OCI-M1 (cell line): ENCODE measurements at regions not wholly inside any gene's neighbourhood (a gene's known extent, or its start where the extent isn't known, plus 50 kb on each side); places are given as distances from the start of the nearest gene placed in this dataset.
A peak's percentile ranks its signal among the peaks of the same experiment; 100 is the strongest.

ENCODE experiments used
- DNase-seq: peaks from one replicate; lab custom pipeline; 2025; lab: John Stamatoyannopoulos, UW

- no peak for DNase-seq
Measured at GRCh38 chr18:42185486-42185885, 230.5 kb downstream of the PIK3C3 start.

DNA sequence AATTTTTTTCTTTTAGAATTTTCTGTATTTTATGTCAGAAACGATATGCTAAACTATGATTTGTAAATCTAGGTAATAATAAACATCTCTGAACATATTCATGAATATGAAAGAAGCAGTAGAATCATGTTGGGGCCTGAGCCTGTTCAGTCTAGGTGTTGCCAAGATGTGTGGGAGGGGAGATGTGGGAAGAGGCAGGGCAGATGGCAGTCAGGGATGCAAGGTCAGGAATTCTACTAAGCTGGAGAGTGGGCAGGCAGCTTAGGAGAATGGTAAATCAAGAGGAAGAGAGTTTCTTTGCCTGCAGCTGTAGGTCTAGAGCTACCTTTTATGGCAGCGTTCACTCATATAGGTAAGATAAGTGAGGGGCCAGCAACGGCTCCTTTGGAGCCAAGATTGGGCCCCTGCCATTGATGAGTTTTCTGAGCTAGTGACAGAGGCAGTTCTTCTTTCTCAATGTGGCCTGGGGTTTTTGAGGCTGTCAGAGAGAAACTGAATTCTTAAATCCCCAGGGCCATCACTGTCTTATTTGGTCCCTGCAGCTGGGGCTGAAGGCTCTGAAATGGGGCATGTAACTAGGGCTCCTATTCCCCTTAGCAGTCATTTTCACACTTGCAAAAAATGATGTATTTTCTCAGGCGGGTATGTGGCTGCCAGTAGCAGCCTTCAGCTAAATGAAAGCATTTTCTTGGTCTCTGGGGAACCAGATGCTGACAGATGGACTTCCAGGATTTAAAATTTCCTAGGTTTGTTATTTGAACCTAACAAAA is 232.8 kb downstream of the PIK3C3 start:
- no peak for DNase-seq

- no peak for DNase-seq
Measured at GRCh38 chr18:42190643-42191042, 235.6 kb downstream of the PIK3C3 start.

GRCh38 chr18:42192251-42193248 is 237.5 kb downstream of the PIK3C3 start:
- peak; percentile 70 for DNase-seq

GRCh38 chr18:42196651-42197050 is 241.6 kb downstream of the PIK3C3 start:
- no peak for DNase-seq

GRCh38 chr18:42201137-42201536 is 246.1 kb downstream of the PIK3C3 start:
- no peak for DNase-seq

GRCh38 chr18:42211201-42211600 is 256.2 kb downstream of the PIK3C3 start:
- DNase-seq = no peak

GRCh38 chr18:42222557-42222956 is 267.5 kb downstream of the PIK3C3 start:
- DNase-seq = no peak

DNA sequence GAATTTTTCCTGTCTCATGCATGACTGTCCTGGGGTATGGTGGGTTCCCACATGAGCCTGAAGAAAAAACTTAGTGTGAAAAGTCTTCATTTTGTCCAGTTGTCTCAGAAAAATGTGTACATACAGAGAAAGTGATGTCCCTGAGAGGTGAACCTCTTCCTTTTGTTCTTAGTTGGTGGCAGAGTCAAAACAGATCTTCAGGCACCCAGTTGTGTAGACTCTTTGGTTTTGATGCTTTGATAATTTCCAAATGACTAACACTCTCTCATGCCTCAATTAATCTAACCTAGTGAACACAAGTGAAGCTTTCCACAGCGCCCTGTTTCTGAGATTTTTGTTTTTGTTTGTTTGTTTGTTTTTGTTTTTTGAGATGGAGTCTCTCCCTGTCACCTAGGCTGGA is 273.5 kb downstream of the PIK3C3 start:
- no peak for DNase-seq

GRCh38 chr18:42229211-42230210 is 274.5 kb downstream of the PIK3C3 start:
- DNase-seq = no peak

- DNase-seq = no peak
Measured at GRCh38 chr18:42230636-42231035, 275.6 kb downstream of the PIK3C3 start.

- no peak for DNase-seq
Measured at GRCh38 chr18:42231284-42231683, 276.2 kb downstream of the PIK3C3 start.

- DNase-seq = no peak
Measured at GRCh38 chr18:42231796-42232195, 276.8 kb downstream of the PIK3C3 start.

DNA sequence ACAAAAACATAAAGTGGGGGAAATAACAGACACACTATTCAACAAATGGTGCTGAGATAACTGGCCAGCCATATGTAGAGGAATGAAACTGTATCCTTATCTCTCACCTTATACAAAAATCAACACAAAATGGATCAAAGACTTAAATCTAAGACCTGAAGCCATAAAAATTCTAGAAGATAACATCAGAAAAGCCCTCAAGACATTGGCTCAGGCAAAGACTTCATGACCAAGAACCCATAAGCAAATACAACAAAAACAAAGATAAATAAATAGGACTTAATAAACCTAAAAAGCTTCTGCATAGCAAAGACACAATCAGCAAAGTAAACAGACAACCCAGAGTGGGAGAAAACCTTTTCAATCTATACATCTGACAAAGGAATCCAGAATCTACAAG is 278.9 kb downstream of the PIK3C3 start:
- no peak for DNase-seq

DNA sequence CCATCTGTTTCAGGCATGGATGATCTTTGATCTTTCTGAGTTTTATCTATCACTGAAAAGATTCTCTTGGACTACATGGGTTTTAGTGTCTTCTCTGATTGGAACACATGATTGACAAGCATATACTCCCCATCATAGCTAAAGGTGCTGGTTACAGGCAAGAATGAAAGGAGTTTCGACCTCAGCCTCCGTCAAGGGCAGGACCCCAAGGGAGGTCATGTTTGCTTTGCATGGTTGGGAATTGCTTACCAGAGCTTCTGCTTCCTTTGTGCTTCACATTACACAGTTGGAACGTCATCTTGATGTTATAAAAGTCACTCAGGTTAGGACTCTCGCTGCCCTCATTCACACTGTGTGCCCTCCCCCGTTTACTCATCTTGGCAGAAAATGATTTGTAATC is 287.7 kb downstream of the PIK3C3 start:
- DNase-seq = no peak

DNA sequence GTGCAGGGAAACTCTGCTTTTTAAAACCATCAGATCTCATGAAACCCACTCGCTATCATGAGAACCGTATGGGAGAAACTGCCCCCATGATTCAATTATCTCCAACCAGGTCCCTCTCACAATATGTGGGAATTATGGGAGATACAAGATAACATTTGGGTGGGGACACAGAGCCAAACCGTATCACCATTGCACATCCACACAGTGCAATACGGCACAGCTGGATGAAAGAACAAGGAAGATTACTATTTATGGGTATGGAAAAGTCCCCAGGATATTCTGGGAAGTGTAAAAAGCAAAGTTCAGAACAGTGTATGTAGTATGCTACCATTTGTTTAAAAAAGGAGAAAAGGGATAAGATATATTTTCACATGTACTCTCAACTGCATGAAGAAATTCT is 290.1 kb downstream of the PIK3C3 start:
- DNase-seq = no peak

DNA sequence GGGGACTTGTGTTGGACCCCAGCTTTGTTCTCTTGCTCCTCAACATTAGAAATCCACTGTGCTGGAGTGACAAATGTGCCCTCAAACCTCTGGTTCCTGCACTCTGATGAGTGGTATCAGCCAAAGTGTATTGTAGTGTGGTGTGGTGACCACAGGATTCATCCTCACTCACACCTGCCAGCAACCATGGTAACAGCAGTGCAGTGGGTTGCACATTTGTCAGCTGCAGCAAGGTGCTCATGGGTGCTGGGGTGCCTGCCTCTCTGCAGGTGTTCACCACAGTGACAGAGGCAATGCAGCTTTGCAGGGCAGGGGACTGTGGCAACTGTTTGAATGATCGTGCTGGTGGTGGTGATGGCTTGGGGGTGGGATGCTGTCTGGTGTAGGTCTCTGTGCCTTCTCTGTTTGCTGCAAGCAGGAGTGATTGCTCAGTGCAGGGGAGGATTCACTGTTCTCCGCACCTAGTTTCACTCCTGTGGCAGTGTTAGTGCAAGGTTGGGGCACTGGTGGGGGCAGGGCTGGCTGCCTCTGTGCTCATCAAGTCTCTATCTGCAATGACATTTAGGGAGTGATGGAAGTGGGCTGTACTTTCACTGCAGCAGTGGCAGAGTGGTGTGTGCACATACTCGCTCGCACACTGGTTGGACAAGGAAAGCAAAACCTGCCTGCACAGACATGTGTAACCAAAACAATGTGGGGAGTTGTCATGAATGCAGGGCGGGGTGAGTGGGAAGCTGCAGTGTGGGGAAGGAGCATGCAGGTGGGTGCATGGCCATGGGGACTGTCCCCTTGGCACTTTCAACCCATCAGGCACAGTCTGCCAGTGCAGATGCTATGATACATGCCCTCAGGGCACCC is 301.1 kb downstream of the PIK3C3 start:
- no peak for DNase-seq

DNA sequence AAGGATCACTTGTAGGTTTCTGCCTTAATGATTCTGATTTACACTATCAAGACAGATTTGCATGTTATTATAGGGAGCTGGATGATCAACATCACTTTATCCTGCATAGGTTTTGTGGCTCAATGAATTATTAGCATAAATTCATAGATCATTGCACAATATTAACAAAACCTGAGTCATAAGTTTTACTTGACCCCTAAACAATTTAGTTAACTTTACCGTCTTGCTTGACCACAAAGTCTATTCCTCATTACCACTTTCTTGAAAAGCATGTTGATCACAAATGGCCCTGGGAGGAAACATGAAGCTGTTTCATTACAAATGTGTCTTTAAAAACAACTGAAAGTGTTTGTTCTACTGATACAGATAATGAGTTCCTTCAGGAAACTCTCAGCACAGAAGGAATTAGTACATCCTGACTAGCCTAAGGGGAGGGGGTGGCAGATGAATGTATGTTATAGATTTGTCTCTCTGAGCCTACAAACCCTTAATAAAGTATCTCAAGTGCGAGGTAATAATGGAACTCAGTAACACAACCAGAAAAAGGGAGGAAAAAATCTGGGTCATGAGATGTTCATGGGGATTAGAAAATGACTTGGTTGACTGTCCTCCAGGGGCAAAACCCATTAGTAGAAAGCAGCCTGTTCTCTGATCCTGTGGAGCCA is 303.4 kb downstream of the PIK3C3 start:
- DNase-seq = no peak

GRCh38 chr18:42261731-42262130 is 306.7 kb downstream of the PIK3C3 start:
- DNase-seq = no peak

DNA sequence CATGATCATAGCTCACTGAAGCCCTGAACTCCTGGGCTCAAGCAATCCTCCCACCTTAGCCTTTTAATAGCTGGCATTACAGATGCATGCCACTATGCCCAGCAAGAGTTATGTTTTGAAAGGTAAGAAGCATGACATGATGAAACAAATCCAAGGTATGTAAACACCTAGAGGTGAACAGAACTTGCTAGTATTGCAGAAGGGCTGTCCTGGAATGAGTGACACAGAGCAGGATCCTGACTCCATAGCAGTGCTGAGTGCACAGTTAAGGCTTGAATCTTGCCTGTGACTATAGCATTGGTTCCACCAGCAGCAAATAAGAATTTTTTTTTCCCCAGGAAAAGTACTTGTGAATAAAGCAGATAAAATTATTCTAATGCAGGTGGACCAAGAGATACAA is 309.5 kb downstream of the PIK3C3 start:
- no peak for DNase-seq
